PC-3 (cell line): ENCODE measurements at regions not wholly inside any gene's neighbourhood (a gene's known extent, or its start where the extent isn't known, plus 50 kb on each side); places are given as distances from the start of the nearest gene placed in this dataset.
"Not testable (repeated sequence)": the region's sequence is repeated elsewhere in the genome, so short reads cannot be mapped to it uniquely, and the experiment has no call there.

Source experiments
- ATAC-seq: fragments of 200-7000 bp; cut with Tn5 transposase; 2 replicates; pipeline ENCODE4 v1.9.1; 2020; ENCODE audit warnings: mild to moderate bottlenecking, moderate library complexity
- BruUV-seq: library from RNA; stranded (reverse); fragments of 400-500 nt; replicated peaks from 2 replicates; lab custom pipeline; 2021; lab: Mats Ljungman, UMichigan
- CTCF ChIA-PET: fragments of 300-600 bp; sonication (Branson Sonifier 250); formaldehyde crosslinking; loops from one replicate; lab custom pipeline; 2022; ENCODE audit warnings: antibody characterized with exemption; lab: Charles Lee
- POLR2A ChIA-PET: fragments of 300-600 bp; sonication (Branson Sonifier 250); formaldehyde crosslinking; loops from one replicate; lab custom pipeline; 2022; ENCODE audit warnings: antibody characterized with exemption; ENCODE audit not compliant: unreplicated experiment; lab: Charles Lee
- DNase-seq: peaks from one replicate; pipeline ENCODE4 v3.0.0-alpha.2; 2015
- H2AFZ ChIP-seq: fragments of 300-600 bp; sonication (generic); 2 replicates; pipeline ENCODE4 v1.6.0; 2016; ENCODE audit warnings: antibody characterized with exemption, low read length
- H3F3A ChIP-seq: fragments of 300-600 bp; sonication (generic); one replicate; pipeline ENCODE4 v1.6.0; 2017; ENCODE audit warnings: antibody characterized with exemption, low read length, control low read depth, mild to moderate bottlenecking; ENCODE audit not compliant: unreplicated experiment
- H3K27ac ChIP-seq: fragments of 300-600 bp; sonication (generic); 2 replicates; pipeline ENCODE4 v1.5.1; 2016; ENCODE audit warnings: mild to moderate bottlenecking, low read length
- H3K27me3 ChIP-seq: fragments of 300-600 bp; sonication (generic); 2 replicates; pipeline ENCODE4 v1.6.1; 2016; ENCODE audit warnings: low read length, mixed read lengths
- H3K36me3 ChIP-seq: fragments of 300-600 bp; sonication (generic); 2 replicates; pipeline ENCODE4 v1.6.1; 2016; ENCODE audit warnings: low read depth, mixed run types, low read length, mixed read lengths
- H3K4me1 ChIP-seq: fragments of 300-600 bp; sonication (generic); 2 replicates; pipeline ENCODE4 v1.5.1; 2016; ENCODE audit warnings: low read length; ENCODE audit not compliant: insufficient read depth
- H3K4me2 ChIP-seq: fragments of 300-600 bp; sonication (generic); 2 replicates; pipeline ENCODE4 v1.6.0; 2016; ENCODE audit warnings: low read length
- H3K4me3 ChIP-seq: fragments of 300-600 bp; sonication (generic); 2 replicates; pipeline ENCODE4 v1.5.1; 2016; ENCODE audit warnings: mild to moderate bottlenecking, low read length, mixed read lengths
- H3K79me2 ChIP-seq: fragments of 300-600 bp; sonication (generic); 2 replicates; pipeline ENCODE4 v1.6.1; 2017; ENCODE audit warnings: low read length, mixed read lengths
- H3K9ac ChIP-seq: fragments of 300-600 bp; sonication (generic); 2 replicates; pipeline ENCODE4 v1.6.0; 2016; ENCODE audit warnings: mild to moderate bottlenecking, low read length
- H3K9me2 ChIP-seq: fragments of 300-600 bp; sonication (generic); replicated peaks from 2 replicates; pipeline ENCODE4 v1.6.1; 2016; ENCODE audit warnings: mixed run types, low read length, mixed read lengths
- H3K9me3 ChIP-seq: fragments of 300-600 bp; sonication (generic); 2 replicates; pipeline ENCODE4 v1.6.1; 2016; ENCODE audit warnings: low read length, mixed read lengths
- H4K20me1 ChIP-seq: fragments of 300-600 bp; sonication (generic); 2 replicates; pipeline ENCODE4 v1.6.1; 2016; ENCODE audit warnings: low read length, mixed read lengths
- CTCF ChIP-seq: fragments of 300-600 bp; sonication (generic); conservative IDR thresholded peaks from 2 replicates; pipeline ENCODE4 v1.5.1; 2017; ENCODE audit warnings: antibody characterized with exemption, low read depth, mild to moderate bottlenecking, low read length
- EZH2 ChIP-seq: fragments of 300-600 bp; sonication (generic); IDR thresholded peaks from one replicate; pipeline ENCODE4 v1.6.1; 2017; ENCODE audit warnings: antibody characterized with exemption, mild to moderate bottlenecking, low read length; ENCODE audit not compliant: unreplicated experiment
- EZH2phosphoT487 ChIP-seq: fragments of 300-600 bp; sonication (generic); IDR thresholded peaks from 2 replicates; pipeline ENCODE4 v1.6.1; 2018; ENCODE audit warnings: mild to moderate bottlenecking, antibody characterized with exemption, low read length, borderline replicate concordance
- intact Hi-C: fragments of 100-400 bp; cut with micrococcal nuclease; formaldehyde crosslinking; loops from 2 replicates; pipeline ENCODE4 v1.9.0; 2023

- Histone ChIP-seq H4K20me1 (no peaks in the 10 kb centered on the region), H3K4me2 (no peak overlapping the region), H3K27me3 (no peaks in the 10 kb centered on the region), H3K9me3 (no peaks in the 10 kb centered on the region), H3K79me2 (no peaks in the 10 kb centered on the region), H3K9me2 (no peaks in the 10 kb centered on the region), H3K9ac (no peak overlapping the region), H2AFZ (no peak overlapping the region), H3K4me1 (0 out of 2 replicates have a peak, but pooled peaks cover 3% of the 10 kb centered on the region), H3K27ac (no peak overlapping the region), H3K36me3 (no peaks in the 10 kb centered on the region), H3K4me3 (no peak overlapping the region), H3F3A (no peaks in the 10 kb centered on the region)
- BruUV-seq: no TSS peak
- ChIA-PET POLR2A (no interaction called here), CTCF (no interaction called here)
- no peak for DNase-seq
- intact Hi-C loops: no loop called here
- TF ChIP-seq EZH2: no peak
- no peak for ATAC-seq
These were observed 763.1 kb downstream of the TAF11L14 start for GRCh38 chr5:18397371-18397770.

GRCh38 chr5:18397891-18398290 is 763.6 kb downstream of the TAF11L14 start:
- no peak for TF ChIP-seq EZH2
- TF ChIP-seq EZH2phosphoT487: no peak
- no peak for TF ChIP-seq CTCF
- Histone ChIP-seq H2AFZ (no peak overlapping the region), H3K4me1 (0 out of 2 replicates have a peak, but pooled peaks cover 3% of the 10 kb centered on the region), H3K27me3 (no peaks in the 10 kb centered on the region), H3K9me3 (no peaks in the 10 kb centered on the region), H3K9ac (no peak overlapping the region), H4K20me1 (no peaks in the 10 kb centered on the region), H3F3A (no peaks in the 10 kb centered on the region), H3K27ac (no peak overlapping the region), H3K79me2 (no peaks in the 10 kb centered on the region), H3K9me2 (no peaks in the 10 kb centered on the region), H3K36me3 (no peaks in the 10 kb centered on the region), H3K4me3 (no peak overlapping the region), H3K4me2 (no peak overlapping the region)
- intact Hi-C loops: no loop called here
- CTCF ChIA-PET: no interaction called here
- POLR2A ChIA-PET: no interaction called here
- DNase-seq: no peak
- no peak for ATAC-seq
- BruUV-seq: no TSS peak

- intact Hi-C loops: not testable (repeated sequence)
These were observed 765.4 kb downstream of the TAF11L14 start for GRCh38 chr5:18399461-18400327.

More at GRCh38 chr5:18399461-18400327, 765.4 kb downstream of the TAF11L14 start:
- H3K27me3 ChIP-seq, CTCF ChIA-PET, H3K79me2 ChIP-seq, H3K27ac ChIP-seq, H4K20me1 ChIP-seq, ATAC-seq, H3K9ac ChIP-seq, H3K9me3 ChIP-seq, DNase-seq, BruUV-seq, H2AFZ ChIP-seq, POLR2A ChIA-PET, H3K4me1 ChIP-seq, H3F3A ChIP-seq, H3K9me2 ChIP-seq, H3K36me3 ChIP-seq, H3K4me2 ChIP-seq, H3K4me3 ChIP-seq: not testable (repeated sequence)
